HG03039 (cell line): ENCODE measurements at regions not wholly inside any gene's neighbourhood (a gene's known extent, or its start where the extent isn't known, plus 50 kb on each side); places are given as distances from the start of the nearest gene placed in this dataset.
"Not testable (repeated sequence)": the region's sequence is repeated elsewhere in the genome, so short reads cannot be mapped to it uniquely, and the experiment has no call there.

Experiments
- ATAC-seq: cut with Tn5 transposase; IDR thresholded peaks from one replicate; pipeline ENCODE4 v1.9.1; 2021; ENCODE audit warnings: mild to moderate bottlenecking, moderate library complexity; ENCODE audit not compliant: unreplicated experiment

GRCh38 chr7:46291050-46291438 lies 370.0 kb upstream of the IGFBP3 start:
- peak; percentile 75 for ATAC-seq

GRCh38 chr7:46290374-46291049 lies 369.4 kb upstream of the IGFBP3 start:
- ATAC-seq: no peak

GRCh38 chr7:46288861-46289260 lies 367.8 kb upstream of the IGFBP3 start:
- no peak for ATAC-seq

GRCh38 chr7:46288010-46288409 lies 366.9 kb upstream of the IGFBP3 start:
- no peak for ATAC-seq

GRCh38 chr7:46286957-46287356 lies 365.9 kb upstream of the IGFBP3 start:
- ATAC-seq: no peak

GRCh38 chr7:46286356-46286755 lies 365.3 kb upstream of the IGFBP3 start:
- no peak for ATAC-seq

GRCh38 chr7:46285878-46286277 lies 364.8 kb upstream of the IGFBP3 start:
- ATAC-seq: no peak

- ATAC-seq: no peak
These were observed 362.8 kb upstream of the IGFBP3 start for GRCh38 chr7:46283852-46284251.

- no peak for ATAC-seq
These were observed 361.1 kb upstream of the IGFBP3 start for GRCh38 chr7:46282155-46282554.

GRCh38 chr7:46281071-46281470 lies 360.0 kb upstream of the IGFBP3 start:
- ATAC-seq: no peak

- no peak for ATAC-seq
These were observed 358.2 kb upstream of the IGFBP3 start for GRCh38 chr7:46279290-46279689.

GRCh38 chr7:46264646-46265045 lies 343.6 kb upstream of the IGFBP3 start:
- no peak for ATAC-seq

GRCh38 chr7:46261638-46262037 lies 340.6 kb upstream of the IGFBP3 start:
- ATAC-seq: not testable (repeated sequence)

- no peak for ATAC-seq
These were observed 338.9 kb upstream of the IGFBP3 start for GRCh38 chr7:46259947-46260346.

- no peak for ATAC-seq
These were observed 336.8 kb upstream of the IGFBP3 start for GRCh38 chr7:46257761-46258448.

- ATAC-seq: no peak
These were observed 336.0 kb upstream of the IGFBP3 start for GRCh38 chr7:46256870-46257661.

- no peak for ATAC-seq
These were observed 332.4 kb upstream of the IGFBP3 start for GRCh38 chr7:46253520-46253919.

GRCh38 chr7:46247664-46248063 lies 326.6 kb upstream of the IGFBP3 start:
- no peak for ATAC-seq

GRCh38 chr7:46245586-46246111 lies 324.6 kb upstream of the IGFBP3 start:
- ATAC-seq: no peak

- ATAC-seq: no peak
These were observed 323.7 kb upstream of the IGFBP3 start for GRCh38 chr7:46244757-46245156.

GRCh38 chr7:46243406-46243805 lies 322.3 kb upstream of the IGFBP3 start:
- no peak for ATAC-seq

GRCh38 chr7:46239846-46240245 lies 318.8 kb upstream of the IGFBP3 start:
- no peak for ATAC-seq
